ENCODE measurements at regions not wholly inside any gene's neighbourhood (a gene's known extent, or its start where the extent isn't known, plus 50 kb on each side); places are given as distances from the start of the nearest gene placed in this dataset.
A peak's percentile ranks its signal among the peaks of the same experiment; 100 is the strongest.

DNA sequence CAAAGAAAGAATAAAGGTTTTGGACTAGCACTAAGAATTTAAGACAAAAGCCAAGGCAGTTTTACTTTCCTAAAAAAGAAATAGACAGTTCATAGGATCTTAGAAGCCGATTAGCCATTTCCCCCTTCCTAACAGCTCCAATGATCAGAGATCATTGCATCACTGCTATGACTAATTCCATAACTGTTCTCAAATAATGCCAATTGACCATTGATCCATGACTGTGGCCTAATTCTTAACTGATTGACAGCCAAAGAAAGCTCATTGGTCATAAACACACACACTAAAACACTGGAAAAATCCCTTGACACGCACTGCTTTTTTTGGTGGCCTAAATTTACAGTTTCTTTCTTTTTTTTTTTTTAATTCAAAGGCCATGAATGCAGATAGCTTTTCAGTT, 345.0 kb upstream of the ACVR2A start:
- no peak for DNase-seq

DNA sequence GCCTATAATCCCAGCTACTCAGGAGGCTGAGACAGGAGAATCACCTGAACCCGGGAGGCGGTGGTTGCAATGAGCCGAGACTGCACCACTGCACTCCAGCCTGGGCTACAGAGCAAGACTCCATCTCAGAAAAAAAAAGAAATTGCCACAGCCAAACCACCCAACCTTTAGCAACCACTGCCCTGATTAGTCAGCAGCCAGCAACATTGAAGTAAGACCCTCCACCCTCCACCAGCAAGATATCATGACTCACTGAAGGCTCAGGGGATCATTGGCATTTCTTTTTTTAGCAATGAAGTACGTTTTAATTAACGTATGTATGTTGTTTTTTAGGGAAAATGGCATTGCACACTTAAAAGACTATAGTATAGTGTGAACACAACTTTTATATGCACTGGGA, 349.1 kb upstream of the ACVR2A start:
- DNase-seq = no peak

DNA sequence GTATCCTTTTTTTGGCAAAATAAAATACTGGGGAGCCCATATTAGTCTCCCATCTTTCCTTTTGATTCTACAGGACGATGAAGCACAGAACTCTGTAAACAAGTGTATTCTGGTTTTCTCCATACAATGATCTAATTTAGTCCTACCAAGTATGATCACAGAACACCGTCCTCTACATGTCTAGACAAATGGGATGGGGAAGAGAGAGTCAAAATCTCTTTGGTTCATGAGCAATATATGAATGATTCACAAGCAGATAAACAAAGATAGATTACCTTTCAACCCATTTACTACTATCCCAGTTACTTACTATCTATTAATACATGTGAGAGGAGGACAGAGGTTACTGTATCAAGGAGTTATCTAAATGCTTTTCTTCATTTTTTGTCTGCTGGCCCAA, 352.4 kb upstream of the ACVR2A start:
- no peak for DNase-seq

DNA sequence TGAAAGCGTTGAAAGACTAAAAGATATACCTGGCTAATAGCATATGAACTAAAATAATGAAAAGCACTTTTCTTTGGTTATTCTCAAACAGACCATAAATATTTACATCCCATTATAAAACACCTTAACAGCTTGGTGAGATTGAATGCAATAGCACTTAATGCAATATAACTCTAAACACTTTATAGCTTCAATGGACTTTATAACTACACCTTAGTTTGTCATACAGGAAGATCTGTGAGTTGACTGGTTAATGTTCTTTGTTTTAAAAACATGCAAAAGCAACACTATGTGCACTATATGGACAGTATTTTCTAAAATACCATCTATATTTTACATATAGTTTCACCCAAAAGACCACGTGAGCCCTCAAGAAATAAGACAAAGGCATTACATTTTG, 353.3 kb upstream of the ACVR2A start:
- DNase-seq = no peak

DNA sequence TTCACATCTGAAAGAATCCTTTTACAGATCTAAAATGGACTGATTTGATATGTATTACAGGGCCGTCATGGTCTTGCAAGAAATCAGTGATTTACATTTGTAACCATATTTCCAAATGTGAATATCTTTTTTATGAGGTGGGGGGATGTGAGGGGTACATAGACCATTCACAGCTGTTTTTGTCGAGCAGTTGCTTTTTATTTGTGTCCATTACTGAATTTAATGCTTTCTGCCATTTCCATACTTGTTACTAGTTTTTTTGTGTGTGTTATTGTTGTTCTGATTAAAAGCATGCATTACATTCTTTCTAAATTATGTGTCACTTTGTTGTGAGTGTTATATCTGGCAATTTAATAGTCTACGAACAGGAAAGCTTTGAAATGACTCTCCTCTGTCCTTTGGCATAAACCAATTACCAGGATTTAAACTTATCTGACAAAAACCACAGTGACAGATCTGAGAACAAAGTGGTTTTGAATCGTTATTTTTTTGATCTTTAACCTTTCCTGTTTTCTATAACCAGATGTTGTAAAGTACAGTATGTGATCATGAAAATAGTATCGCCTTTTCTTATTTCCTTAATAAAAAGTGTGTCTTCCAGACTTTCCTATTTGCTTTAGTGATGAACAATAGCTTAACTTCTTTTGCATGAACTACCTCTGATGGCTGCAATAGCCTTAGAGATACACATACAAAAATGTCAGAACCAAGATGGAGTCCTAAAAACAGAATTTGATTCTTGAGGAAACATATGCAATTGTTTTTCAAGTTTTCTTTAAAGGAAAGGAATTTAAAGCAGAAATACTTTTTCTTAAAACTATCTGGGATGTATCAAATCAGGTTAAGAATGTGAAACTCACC, 354.2 kb upstream of the ACVR2A start:
- no peak for DNase-seq

DNA sequence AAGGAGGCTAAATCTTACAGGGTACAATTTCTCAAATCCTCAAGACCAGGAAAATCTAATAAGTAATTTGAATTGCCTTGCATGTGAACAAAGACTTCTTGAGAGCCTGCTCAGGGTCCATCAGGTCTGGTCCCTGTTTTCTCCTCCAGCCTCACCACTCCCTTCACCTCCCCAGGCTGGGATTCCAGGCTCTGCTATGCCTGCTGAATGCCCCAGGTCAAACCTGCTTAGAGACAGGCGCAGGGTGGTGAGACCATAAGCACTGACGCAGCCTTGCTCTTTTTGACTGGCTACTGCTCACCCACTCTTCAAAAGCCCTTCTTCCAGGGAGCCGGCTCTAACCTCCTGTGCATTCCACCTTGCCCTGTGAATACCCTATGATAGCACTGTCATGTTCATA, 356.4 kb upstream of the ACVR2A start:
- DNase-seq = no peak

DNA sequence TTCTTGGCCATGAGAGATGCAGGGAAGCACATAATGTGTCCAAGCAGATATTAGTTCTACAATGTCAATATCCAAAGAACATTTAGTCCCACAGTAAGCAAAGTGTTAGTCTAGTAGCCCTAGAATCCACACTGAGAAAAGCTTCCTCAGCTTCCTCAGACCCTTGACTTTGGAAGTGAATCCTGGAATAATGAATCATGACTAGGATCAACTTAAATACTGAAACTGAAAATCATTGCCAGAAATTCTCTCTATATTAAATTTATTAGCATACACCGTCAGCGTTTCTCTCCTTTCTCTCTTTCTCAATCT, 356.9 kb upstream of the ACVR2A start:
- DNase-seq = no peak

DNA sequence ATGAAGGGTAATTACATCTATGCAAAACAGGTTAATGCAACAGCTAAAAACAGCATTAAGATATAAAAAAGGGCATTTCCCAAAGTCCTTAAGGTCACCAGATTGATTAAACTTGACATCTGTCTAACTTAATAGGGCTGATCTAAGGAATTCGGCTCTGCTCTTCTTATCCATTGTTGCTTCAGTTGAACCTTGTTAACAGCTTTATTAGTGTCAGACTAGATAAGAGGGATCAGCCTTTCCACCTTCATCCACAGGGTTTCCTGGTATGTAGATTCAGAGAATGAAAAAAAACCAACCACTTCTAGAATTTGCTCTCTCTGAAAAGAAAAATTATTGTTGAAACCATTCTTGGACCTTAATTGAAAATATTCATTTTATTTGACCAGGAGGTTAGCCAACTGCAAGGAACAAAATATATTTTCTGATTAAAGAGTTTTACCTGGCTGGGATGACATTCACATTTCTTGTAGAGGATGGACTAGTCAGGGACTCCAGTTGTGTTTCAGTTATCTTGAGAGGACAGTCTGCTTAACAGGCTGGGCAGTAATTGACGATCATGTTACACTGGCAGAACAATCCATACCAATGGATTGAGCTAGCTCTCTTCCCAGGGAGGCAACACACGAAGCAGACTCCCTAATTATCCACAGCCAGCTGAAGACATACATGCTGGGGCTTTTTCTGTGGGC, 357.4 kb upstream of the ACVR2A start:
- no peak for DNase-seq

DNA sequence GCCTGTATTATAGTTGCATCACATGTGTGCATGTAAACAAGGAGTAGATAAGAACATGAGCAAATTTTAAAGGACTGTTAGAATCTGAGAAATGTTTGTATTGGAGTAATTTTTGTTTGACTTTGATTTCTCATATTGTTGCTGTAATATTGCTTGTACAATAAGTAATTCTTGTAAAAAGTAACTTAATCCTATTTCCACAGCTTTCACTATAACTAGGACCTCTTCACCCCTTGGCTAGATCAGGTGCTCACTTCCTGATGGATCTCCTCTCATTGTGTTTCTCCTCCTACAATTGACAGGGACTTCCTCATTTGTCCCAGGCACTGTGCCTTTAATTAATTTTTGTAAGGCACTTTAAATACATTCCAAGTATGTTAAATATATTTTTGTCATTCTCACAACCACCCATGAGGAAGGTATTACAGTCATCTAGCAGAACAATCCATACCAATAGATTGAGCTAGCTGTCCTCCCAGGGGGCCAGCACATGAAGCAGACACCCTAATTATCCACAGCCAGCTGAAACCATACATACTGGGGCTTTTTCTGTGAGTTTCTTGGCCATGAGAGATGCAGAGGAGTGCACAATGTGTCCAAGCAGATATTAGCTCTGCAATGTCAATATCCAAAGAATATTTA, 359.5 kb upstream of the ACVR2A start:
- DNase-seq = no peak

DNA sequence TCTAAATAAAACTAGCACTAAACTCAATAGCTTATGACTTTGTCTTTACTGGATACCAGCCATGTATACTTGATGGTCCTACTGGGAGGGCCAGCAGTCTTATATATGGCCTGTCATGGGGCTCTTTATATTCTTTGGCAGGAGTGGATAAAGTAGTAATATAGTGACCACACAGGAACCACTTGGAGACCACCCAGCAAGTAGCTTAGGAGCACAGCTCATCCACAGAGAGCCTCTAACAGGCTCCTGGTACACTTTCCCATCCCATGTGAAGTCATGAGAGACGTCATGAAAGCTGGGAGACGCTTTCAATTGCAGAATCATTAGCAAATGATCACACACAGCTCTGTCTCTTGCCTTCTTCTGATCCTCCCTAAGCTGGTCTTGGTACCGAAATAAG, 360.9 kb upstream of the ACVR2A start:
- DNase-seq = no peak

DNA sequence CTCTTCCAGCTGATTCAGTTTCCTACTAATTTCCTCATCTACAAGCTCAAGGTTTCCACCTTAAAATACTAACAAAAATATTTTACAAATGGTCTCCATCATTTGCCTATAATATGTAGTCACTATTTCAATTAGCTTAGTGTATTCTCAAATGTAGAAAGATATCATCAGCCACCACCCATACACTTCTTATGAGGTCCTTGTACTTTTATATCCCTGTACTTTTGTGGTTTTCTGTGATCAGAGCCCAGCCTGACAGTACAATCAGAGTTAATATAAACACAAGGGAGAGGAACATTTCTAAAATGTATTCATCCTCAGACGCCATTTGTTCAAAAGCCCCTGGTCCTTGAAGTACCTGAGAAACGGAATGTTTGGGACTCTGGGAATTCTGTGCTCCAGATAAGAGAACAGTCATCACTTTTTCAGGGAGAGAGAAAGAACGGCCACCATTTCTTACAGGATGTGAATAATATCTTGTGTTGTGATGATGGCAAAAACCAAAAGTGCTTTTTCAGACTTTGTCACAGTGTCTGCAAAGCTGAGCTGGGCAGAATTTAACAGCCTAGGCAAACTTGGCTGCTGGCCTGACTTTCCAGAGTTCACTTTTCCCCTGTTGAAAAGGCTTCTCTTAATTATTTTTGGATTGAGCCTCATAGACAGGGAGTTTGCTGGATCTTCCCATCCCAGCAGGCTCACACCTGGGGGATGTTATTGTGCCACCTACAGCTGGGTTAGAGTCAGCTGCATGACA, 361.7 kb upstream of the ACVR2A start:
- DNase-seq = peak; percentile 18

DNA sequence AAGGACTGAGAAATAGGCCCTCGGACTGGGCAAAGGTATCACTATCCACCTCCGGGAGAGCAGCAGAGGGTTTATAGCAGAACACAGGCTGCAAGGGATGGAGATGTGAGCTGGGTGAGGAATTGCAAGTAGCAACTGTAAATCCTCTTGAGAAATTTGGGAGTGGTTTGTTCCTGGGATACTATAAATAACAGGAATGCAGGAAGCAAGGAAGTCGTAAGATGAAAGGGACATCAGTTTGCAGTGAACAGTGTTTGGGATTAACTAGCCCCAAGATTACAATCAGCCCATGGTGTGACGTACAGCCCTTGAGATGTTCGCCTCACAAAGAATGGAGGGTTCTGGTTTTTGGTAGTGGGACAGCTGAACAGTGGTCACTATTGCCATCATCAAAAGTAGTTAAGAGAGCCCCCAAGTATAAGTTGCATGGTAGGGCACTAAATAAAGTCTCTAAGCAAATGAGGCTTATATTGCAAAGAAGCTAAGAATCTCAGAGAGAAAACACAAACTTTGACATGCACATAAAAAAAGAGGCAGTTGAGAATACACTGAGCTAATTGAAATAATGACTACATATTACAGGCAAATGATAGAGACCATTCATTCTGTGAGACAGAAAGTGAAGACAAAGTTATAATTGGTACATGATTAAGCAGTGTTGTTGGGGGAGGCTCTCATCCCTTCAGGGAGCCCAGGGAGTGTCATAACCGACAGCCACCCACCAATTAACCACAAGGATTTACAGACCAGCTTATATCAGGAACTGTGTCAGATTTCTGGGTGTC, 362.5 kb upstream of the ACVR2A start:
- no peak for DNase-seq

DNA sequence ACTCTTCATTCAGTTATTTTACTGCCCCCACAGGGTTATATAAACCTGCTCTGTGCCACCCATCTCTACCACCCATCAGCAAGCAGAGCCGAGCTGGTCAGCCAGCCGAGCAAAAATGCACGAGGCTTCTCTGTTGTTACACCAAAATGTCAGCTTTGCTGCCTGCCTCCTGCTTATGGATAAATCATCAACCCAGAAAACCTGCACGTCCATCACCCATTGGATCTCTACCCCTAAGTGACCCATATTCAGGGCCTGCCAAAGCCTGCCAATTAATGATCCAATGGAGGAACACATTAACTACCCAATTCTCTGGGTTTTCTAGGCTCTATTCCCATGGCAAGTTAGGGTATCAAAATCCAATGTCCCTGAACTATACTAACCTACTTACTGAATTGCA, 365.5 kb upstream of the ACVR2A start:
- no peak for DNase-seq

DNA sequence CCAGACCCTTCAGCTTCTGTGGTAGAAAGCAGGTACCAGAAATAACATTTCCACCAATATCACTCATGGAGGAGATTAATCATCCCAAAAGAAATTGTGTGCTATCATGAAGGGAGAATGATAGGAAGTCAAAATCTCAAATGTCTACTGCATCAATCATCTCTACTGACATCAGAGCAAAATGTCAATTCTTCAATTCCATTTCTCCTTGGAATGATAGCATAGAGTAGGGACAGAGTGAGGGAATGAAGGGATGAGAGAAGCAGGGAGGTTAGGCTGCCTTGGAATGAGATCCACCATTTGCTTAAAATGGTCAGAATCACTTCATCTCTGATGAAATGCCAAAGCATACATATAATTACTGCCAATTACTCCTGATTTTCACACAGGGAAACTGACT, 371.8 kb upstream of the ACVR2A start:
- DNase-seq = no peak

DNA sequence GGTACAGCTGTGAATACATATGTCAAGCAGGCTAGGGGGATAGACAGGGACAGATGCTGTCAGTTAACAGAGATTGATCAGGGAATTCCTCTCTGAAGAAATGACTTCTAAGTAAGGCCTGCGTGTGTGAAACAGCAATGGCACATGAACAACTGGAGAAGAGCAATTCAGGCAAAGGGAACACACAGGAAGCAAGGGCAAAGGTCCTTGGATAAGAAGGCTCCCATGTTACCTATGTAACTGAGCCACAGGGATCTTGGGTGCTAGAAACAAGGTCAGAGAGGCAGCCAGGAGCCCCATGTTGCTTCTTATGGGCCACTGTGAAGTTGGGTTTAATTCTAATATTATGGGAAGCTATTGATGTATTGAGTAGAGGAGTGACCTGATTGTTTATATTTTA, 373.7 kb upstream of the ACVR2A start:
- no peak for DNase-seq

DNA sequence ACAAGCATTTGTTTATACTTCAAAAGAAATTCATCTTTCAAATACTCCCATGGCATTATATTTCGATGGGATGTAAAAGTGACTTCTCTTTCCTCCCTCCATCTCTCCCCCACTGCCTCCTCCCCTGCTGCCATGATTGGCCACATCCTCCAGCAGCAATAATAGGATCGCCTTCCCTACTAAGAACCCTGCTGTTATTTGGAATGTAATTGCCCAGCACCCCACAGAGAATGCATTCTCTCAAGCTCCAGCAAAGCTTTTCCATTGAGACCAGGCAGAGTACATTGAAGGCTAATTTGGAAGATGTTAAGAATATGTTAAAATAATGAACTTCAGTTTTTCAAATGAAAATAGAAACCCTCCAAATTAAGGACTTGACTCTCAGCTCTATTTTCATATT, 375.4 kb upstream of the ACVR2A start:
- DNase-seq = no peak

DNA sequence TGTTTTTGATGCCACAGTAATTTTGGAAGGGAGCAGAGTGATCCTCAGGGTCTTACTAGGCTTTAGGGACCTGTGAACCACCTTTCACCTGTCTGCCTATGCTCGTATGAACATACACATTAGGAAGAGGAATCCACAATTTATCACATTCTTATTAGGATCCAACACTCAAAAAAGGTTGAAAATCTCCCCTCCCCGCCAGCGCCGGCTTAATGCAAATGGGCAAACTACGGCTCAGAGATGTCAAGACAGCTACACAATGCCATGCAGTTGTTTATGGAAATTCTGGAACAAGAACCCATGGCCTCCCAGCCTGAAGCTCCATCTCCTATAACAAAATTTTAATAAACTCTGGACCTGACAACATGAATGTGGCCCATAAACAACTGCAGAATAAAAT, 375.9 kb upstream of the ACVR2A start:
- DNase-seq = no peak

DNA sequence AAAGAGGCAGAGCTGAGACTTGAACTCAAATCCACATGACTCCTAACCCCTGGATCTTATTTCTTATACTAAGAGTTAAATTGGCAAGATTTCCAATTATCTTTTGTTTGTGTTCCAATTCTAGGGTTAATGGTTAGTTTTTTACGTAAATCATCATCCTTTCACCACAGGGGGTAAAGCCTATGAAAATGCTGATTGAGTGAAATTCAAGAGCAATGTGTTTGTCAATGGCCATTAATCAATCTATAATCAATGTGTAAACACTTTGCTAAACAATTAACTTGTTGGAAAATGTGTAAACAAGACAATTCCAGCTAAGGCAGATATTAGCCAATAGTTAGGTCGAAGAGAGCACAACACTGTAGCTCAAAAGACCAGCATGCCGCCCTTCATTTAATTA, 376.5 kb upstream of the ACVR2A start:
- DNase-seq = no peak

DNA sequence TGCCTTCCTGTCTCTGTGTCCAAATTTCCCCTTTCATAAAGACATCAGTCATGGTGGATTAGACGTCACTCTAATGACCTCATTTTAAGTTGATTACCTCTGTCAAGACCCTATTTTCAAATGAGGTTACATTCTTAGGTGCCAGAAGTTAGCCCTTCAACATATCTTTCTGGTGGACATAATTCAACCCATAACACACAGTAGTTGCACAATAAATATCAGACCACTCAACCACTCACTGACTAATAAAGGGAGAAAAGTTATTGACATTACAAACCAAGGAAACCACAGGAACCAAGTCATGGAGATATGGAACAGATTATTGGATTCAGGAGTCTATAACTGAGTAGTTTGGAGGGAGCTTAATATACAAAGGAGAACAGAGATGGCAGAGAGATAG, 377.4 kb upstream of the ACVR2A start:
- DNase-seq = no peak

DNA sequence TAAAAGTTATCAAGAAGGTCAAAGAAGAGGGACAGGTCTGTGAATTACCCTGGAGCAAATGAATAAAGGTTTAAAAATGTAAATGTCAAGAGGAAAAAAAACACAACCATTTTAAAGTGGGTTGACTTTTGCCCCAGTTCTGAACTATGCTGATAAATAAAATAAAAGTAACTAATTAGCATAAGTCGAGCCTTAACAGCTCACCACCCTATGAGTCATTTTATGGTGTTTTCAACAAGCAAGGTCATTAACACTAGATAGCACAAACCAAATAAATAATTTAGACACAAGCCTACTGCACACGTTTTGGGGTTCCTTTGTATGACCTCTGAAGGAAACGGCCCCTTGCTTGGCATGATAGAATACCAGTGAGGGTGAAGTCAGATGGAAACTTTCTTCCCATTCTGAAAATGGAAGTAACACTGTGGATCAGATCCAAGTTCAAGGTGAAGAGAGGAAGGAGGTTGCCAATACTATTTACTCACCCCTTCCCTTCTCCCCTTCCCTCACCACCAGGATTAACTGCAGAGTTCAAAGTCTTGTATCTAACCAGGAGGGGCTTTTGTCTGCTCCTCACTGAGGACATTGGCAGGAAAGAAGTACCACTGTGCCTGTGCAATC, 380.0 kb upstream of the ACVR2A start:
- DNase-seq = no peak

DNA sequence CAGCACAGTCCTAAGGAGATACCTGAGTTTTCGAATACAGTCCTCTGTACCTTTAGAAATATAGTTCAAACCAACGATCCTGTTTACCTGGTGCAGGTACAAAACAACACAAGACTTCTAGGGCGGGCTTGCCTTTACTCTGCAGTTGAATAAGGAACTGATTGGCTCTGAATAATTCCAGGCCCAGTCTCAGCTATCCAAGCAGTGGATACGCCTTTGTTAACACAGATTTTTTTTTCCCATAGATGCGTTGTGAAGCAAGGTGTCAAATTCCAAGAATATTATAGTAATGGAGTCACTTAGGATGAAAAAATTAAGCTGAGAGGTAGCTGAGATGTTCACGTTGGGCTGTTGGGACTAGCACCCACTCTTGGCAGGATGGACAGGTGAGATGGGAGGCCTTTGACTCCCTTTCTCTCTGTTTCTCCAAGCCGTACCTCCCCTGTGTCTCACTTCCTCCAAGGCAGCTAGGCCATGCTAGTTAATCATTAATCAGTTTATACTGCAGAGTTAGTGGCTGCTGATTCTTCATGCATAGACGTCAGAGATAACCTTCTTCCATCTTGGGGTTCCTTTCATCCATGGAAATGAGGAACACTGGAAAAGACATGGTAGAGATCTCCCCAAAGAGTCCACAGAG, 380.8 kb upstream of the ACVR2A start:
- DNase-seq = no peak

DNA sequence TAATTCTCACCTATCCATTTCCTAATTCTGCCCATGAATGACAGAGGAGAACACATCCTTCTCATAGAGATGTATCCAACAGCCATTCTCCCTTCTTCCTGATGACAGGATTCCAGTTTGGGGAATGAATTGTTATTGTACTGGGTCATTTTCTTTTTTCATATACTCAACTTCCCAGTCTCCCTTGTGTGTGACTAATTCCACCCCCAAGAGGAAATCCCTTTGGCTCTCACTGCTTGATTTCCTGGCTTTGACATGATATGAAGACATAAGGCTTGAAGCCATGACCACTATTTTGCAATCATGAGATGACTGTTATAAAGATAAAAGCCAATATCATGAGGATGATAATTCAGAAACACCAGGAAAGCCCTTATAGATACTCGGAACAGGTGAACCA, 384.7 kb upstream of the ACVR2A start:
- no peak for DNase-seq

All from DMS79 treated with DMSO at 0.1 percent for 48 hours (cell line).